ENCODE measurements at regions not wholly inside any gene's neighbourhood (a gene's known extent, or its start where the extent isn't known, plus 50 kb on each side); places are given as distances from the start of the nearest gene placed in this dataset.

DNA sequence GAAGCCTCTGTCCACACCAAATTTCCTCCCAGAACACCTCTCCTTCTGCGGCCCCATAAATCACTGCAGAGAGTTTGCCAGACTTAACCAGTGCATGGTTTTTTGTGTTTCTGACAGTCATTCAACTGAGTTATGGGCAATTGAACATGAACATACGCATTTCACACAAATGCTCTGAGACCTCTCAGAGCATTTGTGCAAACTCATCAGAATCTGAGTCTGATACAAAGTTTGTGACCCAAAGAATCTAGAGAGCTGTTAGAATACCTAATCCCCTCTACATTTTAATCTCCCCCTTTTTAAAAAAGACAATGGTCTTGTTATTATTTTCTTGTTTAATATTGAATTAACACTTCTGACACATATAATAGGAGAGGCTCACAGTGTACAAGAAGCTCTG, 416.9 kb upstream of the SMARCA2 start:
- DNase-seq, result no peak

DNA sequence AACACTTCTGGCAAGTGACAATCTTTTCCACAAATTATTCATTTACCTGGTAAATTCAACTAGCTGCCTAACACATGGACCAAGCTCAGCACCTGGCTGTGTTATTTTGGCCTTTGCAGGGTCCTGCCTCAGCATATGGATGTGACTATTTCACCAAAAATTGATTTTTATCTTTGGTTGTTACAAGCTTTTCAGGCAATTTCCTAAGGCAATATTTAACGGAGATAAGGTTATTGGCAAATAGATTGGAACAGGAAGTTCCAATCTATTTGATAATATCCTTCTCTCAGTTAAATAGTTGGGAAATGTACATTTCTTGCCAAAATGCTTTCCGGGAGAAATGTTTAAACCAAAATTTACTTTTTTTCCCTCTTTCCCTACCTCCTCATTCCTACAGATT, 415.2 kb upstream of the SMARCA2 start:
- DNase-seq, result no peak

DNA sequence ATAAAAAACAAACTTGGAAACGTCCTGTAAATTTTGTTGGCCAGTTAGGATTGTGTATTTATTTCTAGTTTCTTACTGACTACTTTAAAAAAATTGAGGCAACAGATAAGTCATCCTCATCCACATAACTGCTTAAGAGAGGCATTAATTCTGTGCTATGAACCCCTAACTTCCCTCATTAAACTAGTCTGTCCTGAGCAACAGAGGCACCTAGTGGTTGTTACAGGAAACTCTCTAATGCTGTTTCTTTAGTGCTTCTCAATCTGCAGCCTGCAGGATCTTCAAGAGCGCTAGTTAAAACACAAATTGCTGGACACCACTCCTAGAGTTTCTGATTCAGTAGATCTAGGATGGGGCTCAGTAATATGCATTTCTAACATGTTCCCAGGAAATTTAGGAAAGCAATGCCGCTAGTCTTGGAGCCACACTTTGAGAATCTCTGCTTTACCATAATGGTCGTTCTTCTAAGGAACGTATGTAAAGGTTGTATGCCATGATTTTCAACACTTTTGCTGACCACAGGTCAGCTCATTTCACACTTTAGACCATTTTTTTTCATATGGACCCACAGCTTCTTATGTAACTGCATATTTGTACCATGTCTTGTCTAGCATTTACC, 410.1 kb upstream of the SMARCA2 start:
- no peak for DNase-seq

DNA sequence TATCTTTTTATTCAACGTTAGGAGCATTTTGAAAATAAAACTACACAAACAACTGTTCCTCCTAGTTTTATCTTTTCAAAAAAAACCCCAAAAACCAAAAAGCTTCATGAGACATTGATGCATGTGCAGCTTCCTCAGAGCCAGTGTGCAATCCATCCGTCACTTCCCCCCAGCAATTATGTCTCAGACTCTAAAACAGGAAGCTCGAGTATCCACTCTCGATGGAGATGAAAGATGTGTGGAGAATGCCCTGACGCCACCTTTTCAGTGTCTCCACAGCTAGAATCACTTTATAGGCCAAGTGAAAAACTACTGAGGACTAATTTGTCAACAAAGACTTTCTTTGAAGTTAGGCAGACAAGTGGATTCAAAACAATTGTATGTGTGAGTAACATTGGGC, 408.9 kb upstream of the SMARCA2 start:
- DNase-seq, result no peak

DNA sequence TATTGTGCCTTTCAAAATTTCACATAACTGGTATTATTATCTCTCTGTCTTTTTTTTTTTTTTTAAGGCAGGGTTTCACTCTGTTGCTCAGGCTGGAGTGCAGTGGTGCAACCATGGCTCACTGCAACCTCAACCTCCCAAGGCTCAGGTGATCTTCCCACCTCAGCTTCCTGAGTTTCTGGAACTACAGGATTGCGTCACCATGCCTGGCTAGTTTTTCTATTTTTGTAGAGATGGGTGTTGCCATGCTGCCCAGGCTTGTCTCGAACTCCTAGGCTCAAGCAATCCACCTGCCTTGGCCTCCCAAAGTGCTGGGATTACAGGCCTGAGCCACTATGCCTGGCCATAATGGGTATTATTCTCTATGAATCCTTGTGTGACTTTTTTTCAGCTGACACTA, 402.3 kb upstream of the SMARCA2 start:
- DNase-seq, result no peak

DNA sequence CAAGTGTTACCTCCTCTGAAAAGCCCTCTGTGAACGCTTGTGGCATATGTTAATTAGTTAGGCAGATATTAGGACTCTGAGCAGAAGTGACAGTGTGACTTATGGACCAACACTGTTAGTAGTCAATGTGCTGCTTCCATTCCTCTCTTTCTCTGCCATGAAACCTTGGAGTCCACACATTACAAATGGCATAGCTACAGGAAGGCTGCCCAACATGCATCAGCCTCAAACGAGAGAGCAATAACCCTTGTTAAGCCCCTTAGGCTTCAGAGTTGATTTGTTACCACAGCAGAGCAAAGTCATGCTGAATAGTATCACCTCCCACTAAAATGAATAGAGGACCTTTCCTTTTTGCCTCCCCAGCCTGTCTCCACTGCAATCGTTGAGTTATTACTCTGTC, 397.7 kb upstream of the SMARCA2 start:
- no peak for DNase-seq

DNA sequence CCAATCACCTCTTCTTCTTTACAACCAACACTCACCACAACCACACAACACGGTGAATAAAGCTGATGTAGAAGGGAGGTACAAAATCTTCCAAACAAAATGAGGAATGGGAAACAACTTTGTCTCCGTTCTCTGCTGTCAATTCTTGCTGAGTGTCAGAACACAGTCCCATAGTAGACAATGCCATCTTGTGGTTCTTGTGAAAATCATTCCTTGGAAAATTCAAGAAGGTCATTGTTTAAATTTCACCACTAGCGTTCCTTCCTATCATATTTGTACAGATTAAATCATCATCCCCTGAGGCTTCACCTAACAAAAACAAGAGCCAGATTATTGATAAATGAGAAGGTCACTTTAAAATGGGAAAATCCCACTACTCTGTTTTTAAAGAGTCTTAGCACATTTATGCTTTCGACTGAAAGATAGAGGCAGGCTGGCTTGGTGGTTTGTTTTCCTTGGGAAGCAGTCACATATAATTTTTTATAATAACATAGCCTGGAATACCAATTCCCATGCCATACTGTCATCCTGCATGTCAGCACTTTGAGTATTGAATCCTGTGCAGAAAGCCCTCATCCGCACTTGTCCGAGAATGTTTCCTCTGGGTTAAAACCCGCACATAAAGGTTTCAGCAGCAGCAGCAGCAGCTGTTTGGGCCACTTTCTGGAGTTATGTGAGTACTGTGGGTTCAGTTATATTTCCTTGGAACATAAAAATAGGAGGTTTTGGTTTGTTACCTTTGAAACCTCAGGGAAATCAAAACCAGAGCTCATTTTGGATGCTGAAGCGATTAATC, 395.0 kb upstream of the SMARCA2 start:
- DNase-seq, result no peak

DNA sequence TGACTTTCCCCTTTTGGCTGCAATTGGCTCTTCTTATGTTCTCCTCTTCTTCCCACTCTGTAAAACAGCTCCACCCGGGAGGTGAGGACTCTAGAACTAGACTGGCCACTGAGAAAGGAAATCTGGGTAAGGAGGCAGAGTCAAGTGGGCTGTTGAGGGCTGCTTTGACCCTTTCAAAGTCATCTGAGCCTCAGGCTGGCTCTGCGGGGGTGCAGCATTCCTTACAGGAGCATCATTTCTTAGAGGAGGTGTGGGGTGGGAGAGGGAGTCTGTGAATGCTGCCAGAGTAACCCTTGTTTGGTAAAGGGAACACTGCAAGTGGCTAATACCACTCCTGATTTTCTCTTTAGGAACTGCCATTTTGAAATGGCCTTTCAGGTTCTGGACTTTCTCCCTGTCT, 377.7 kb upstream of the SMARCA2 start:
- no peak for DNase-seq

DNA sequence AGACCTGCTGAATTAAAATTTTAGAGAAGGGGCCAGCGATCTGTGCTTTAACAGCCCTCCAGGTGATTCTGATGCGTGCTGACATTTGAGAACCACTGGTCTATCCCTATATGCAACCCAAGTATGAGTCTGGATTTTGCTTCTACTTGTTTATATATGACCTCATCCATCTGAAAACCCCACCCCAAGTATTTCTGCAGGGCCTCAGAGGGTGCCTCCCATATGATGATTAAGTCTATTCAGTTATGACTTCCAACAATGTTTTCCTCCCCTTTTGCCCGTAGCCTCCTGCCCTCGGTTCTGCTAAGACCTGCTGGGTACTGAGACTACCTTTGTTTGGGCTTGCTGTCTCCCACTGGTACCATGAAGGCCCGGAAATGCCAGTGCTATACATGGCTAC, 376.0 kb upstream of the SMARCA2 start:
- no peak for DNase-seq

DNA sequence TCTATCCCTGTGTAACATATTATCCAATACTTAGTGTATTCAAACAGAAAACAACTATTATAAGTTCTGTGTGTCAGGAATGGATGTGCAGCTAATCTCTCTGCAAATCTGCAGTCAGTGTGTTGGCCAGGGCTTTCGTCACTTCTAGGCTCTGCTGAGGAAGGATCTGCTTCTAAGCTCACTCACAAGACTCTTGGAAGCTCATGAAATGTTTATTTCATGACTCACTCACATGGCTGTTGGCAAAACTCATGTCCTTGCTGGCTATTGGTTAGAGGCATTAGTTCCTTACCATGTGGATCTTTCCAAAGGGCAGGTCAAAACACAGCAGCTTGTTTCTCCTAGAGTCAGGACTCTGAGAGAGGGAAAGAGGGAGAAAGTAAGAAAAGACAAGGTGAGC, 367.4 kb upstream of the SMARCA2 start:
- DNase-seq, result no peak

DNA sequence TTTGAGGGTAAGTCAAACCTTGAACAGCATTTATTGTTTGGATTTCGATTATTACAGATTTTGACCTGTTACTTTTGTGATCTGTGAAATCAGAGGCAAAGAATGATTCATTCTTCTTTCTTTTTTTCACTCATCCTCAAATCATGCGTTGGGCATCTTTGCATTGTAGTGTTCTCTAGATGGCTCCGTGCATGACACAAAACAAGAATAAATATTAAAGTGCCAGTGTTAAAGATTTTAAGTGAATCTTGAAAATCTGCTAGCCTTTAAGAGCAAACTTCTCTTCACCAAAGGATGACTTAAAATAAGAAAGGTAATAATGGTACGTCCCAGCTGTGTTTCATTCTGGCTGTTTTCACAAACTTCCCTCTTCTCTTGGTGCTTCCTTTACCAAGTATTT, 361.9 kb upstream of the SMARCA2 start:
- no peak for DNase-seq

DNA sequence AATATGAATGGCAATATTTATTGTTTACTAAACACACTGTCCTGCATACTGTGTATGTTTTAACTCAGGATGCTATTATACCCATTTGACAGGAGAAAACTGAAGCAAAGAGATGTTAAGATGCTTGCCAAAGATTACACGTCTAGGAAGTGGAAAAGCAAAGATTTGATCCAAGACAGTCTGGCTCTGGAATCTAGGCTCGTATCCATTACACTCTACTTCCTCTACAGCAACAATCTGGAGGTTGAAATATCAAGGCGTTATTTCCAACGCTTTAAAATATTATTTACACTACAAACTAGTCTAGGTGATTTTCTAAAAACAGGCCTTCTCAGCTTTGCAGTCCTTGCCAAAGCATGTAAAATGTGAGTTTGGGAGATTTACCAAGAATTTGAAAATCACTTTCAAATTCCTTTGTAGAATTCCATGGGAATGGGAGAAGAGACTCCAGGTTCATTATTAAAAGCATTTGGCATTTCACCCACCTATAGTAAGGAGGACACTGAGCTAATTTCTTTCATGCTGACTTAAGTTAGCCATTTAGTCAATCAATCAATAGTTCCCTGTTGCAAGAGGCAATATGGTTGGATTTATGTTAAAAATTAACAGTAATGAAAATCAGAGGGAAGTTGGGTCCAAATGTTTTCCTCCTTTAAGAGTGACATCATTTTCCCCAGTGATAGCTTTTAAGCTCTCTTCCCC, 356.3 kb upstream of the SMARCA2 start:
- no peak for DNase-seq

DNA sequence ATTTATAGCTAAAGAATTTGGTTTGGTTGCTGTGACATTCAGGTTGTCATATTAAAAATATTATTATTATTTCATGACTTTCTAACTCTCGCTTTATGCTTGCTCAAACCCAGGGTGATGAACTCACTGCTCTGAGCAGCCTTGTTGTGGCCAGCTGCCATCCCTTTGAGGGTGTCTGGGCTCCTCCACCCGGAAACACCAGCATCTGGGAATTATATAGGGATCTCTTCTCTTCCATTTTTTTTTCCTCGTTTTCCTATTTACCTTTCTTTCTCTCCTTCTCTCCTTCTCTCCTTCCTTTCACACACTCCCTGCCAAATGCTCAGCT, 355.8 kb upstream of the SMARCA2 start:
- DNase-seq, result no peak

DNA sequence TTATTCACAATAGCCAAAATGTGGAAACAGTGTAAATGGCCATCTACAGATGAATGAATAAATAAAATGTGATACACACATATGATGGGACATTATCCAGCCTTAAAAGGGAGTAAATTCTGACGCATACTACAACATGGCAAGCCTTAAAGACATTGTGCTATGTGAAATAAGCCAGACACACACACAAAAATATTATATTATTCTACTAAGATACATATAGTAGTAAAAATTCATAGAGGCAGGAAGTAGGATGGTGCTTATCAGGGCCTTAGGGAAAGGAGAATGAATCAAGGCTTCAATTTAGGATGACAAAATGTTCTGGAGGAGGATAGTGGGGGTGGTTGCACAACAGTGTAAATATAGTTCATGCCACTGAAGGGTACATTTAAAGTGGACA, 346.7 kb upstream of the SMARCA2 start:
- DNase-seq, result no peak

DNA sequence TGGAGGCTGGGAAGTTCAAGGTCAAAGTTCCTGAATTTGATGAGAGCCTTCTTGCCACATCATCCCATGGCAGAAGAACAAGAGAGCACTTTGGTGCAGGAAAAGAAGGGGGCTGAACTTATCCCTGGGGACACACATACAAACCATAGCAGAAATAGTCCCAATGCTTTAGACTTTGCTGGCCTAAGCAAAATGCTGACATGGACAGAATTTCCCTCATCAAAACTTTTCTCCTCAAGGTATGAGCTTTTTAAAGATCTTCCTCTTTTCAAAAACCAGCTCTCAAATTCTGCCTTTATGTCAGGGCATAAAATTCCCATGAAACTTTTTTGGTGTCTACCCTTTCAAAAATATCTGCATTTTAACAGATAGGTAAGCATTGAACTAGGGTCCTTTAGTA, 341.8 kb upstream of the SMARCA2 start:
- no peak for DNase-seq

DNA sequence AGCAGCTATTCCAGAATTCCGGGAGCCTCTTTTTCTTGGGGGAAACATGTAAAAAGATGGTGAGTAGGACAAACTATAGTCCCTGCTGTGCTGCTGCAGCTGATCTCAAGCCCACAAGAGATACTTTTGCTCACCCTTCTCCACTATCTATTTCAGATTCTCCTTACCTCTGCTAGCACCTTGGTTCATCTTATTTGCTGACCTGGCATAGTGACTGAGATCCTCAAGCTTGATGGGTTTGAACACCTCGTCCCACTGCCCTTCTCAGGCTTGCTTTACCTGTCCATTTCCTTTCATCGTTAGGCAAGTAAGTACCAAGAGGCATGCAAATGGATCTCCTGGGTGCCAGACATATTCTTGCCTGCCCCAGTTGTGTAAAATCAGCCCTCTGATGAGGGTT, 338.4 kb upstream of the SMARCA2 start:
- DNase-seq, result no peak

DNA sequence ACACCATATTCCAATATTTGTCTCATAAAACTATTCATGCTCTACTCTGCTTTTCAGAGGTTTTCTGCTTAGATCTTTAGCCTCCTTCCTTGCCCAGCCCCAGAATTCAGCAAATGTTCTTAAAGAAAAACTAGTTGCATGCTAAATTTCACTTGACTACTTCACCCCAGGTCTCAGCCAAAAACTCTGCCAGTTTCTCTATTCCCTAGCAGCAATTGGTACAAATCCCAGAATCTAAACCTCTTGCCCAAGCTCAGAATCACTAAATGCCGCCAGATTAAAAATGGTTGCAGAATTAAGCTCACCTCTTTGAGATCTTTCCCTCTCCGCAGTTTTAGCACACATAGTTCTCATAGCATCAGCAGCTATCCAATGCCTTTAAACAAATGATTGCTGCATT, 331.2 kb upstream of the SMARCA2 start:
- no peak for DNase-seq

DNA sequence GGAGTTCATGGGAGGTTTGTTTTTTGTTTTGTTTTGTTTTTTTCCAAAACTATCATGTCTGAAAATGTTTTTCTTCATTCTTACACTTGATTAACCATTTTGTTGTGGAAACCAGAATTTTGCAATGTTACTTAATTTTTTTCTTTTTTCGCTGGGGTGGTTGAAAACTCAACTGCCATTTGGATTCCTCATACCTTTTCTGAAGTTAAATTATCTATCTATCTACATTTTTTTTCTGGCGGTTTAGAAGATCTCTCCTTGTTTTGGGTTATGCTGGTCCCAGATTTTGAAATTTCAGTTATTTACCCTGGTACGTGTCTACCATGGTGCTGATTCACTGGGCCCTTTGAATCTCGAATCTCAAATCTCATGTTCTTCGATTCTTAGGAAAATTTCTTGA, 316.2 kb upstream of the SMARCA2 start:
- DNase-seq, result no peak

DNA sequence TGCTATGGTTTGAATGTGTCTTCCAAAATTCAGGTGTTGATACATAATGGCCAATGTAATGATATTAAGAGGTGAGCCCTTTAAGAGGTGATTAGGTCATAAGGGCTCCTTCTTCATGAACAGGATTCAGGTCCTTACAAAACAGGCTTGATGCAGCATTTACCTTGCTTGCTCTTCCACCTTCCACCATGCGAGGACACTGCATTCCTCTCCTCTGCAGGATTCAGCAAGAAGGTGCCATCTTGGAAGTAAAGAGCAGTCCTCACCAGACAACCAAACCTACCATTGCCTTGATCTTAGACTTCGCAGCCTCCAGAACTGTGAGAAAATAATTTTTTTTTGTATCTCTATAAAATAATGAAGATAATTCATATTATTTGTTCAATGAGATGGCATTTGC, 314.0 kb upstream of the SMARCA2 start:
- DNase-seq, result no peak

DNA sequence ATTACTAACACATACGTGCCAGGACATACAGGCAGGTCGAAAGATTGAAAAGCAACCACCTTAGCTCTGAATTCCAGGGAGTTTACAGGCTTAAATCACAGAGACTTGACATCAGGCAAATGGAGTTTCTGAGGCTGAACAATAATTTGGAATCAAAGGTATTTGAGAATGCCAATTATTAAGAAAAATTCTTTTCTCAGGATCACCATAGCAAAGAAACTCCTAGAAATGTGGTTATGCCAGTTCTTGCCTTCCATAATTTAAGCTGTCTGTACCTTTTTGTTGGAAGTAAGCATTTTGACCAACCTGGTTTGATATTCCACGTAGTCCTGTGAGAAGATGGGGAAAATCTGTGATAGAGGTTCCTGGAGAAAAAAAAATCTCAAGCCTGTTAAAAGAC, 312.4 kb upstream of the SMARCA2 start:
- DNase-seq, result no peak

DNA sequence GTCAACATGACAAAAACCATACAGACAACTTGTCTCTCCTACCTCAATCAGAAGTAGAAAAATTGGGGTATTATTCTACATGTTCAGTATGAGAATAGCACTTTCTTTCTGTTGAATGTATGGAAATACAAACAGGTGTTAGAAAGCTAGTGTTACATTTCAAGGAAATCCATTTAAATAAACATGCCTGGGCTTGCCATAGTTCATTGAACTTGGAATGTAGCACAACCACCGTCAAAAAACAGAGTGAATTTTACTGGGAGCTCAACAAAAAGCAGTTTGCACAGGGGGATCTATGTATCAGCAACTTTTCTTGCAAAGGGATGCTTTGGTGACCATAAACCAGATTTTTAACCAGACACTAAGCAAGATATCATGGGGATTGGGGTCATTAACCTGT, 307.9 kb upstream of the SMARCA2 start:
- no peak for DNase-seq

DNA sequence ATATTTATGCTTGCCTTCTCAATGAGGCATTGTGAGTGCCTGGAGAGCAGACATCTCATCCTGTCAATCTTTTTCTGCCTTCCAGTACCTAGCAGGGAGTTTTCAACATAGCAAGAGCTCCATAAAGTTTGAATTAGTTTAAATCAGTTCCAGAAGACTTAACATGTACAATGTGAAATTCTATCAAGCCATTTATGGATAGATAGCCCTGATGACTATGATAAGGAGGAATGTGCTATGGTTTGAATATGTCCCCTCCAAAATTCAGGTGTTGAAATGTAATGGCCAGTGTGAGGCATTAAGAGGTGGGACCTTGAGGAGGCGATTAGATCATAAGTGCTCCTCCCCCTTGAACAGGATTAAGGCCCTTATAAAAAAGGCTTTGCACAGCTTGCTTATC, 306.9 kb upstream of the SMARCA2 start:
- no peak for DNase-seq

DNA sequence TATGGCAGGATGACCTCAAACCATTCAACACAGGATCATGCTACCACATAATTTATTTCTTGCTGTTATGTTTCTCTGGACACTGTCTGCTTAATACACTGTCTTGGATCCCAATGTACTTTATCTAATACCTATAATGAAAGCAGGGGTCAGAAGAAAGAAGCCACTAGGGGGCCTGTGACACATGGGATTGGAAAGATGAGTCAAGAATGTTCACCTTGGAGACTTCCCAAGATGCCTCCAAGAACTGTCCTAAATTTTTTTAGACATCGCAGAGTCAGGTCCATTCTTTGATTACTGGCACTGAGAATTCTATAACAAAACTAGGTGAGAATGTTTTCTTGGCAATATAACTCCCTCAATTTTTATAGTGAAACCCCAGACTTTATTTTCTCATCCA, 305.8 kb upstream of the SMARCA2 start:
- no peak for DNase-seq

DNA sequence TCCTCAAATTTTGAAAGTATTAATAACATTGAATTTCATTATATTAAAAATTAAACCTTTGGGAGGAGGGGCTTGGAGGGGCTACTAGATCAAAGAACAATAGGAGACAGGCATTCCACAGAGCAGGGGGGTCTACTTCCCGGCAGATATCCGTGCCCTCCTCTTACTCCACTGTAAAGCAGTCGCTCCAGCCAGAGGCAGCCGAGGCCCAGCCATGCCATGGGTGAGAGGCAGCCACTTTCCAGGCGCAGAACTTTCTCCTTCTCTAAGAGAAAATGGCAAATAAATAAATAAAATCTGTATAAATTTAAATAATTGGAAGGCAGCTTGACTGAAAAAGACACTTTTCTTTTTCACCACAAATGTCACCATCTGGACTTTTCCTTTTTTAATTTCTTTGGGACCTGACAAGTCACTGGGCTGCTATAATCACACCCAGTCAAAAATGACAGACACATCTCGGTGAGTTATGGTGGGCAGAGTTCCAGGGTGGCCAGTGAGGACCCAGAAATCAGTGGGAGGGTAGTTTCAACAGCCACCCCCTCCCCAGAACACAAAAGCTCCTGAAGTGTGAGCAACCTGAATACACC, 302.2 kb upstream of the SMARCA2 start:
- DNase-seq, result no peak
